ENCODE measurements at regions not wholly inside any gene's neighbourhood (a gene's known extent, or its start where the extent isn't known, plus 50 kb on each side); places are given as distances from the start of the nearest gene placed in this dataset.

DNA sequence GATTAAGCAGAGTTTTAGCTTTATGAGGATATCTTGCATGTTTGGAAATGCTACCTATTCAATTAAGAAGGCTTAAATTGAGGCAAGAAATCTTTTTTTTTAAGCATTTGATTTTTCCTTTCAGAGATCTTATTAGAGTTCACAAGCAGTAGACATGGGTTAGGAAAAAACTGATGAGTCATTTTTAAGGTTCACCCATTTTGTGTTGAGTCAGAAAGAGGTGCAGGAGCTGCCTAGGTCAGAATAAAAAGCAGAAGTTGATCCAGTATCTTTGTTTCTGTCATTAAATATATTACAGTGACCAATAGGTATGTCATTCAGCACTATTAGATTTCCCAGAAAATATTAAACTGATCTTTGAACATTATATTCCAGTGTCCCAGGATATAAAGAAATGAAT is 306.8 kb downstream of the LMBRD1 start:
- TF ChIP-seq, protein P1, sequence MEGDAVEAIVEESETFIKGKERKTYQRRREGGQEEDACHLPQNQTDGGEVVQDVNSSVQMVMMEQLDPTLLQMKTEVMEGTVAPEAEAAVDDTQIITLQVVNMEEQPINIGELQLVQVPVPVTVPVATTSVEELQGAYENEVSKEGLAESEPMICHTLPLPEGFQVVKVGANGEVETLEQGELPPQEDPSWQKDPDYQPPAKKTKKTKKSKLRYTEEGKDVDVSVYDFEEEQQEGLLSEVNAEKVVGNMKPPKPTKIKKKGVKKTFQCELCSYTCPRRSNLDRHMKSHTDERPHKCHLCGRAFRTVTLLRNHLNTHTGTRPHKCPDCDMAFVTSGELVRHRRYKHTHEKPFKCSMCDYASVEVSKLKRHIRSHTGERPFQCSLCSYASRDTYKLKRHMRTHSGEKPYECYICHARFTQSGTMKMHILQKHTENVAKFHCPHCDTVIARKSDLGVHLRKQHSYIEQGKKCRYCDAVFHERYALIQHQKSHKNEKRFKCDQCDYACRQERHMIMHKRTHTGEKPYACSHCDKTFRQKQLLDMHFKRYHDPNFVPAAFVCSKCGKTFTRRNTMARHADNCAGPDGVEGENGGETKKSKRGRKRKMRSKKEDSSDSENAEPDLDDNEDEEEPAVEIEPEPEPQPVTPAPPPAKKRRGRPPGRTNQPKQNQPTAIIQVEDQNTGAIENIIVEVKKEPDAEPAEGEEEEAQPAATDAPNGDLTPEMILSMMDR (IDR thresholded peaks at IDR 0.05): no peak
- intact Hi-C loops (cut with DNase I, micrococcal nuclease): no loop called here
- peaks cover 0 to 13% of the 10 kb centered on the region in 2 experiments for H3K9me3 ChIP-seq (ENCODE audit: control insufficient read depth in 1 of 2, insufficient read depth in 1 of 2, low read length in 2 of 2)
- H3K36me3 ChIP-seq (ENCODE audit: insufficient read depth, low read length): no peaks in the 10 kb centered on the region
- Mint-ChIP-seq H3K27me3 (no peaks in the 10 kb centered on the region), H3K9me3 (peaks cover 12% of the 10 kb centered on the region), H3K36me3 (ENCODE audit: low read depth) (no peaks in the 10 kb centered on the region), H3K27ac (no peak overlapping the region), H3K4me1 (ENCODE audit: low read depth) (no peaks in the 10 kb centered on the region), H3K4me3 (no peak overlapping the region)
- CTCF ChIA-PET: no interaction called here
- no peaks in the 10 kb centered on the region for H3K4me1 ChIP-seq (ENCODE audit: insufficient read depth, low read length)
- POLR2A ChIA-PET: no interaction called here
- H3K27me3 ChIP-seq (ENCODE audit: control insufficient read depth in 1 of 2, insufficient read depth in 2 of 2, low read length in 2 of 2): no peaks in the 10 kb centered on the region
- H3K27ac ChIP-seq (ENCODE audit: low read depth in 1 of 2, low read length in 2 of 2): no peak overlapping the region
- DNase-seq: no peak
- ATAC-seq (ENCODE audit: poor library complexity): no peak
- H3K4me3 ChIP-seq (ENCODE audit: low read length): no peak overlapping the region

DNA sequence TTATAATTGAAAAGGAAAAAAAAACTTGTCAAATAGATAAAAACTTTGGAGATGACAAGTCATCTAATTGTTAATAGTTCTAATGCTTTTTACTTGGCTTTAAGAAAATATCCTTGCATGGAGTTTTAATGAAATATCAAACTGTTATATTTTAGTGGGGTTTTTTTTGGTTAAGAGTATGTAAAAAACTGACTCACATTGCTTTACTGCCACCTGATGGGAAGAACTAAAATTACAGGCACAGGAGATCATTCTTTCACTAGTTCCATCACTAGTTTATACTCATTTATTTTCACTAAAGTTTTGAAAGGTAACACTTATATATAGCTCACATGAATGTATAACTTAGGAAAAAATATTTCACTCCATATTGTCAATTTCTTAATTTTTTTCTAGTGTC is 309.1 kb downstream of the LMBRD1 start:
- H3K9me3 ChIP-seq (ENCODE audit: control insufficient read depth in 1 of 2, insufficient read depth in 1 of 2, low read length in 2 of 2): peaks cover 0 to 9% of the 10 kb centered on the region in 2 experiments
- POLR2A ChIA-PET: no interaction called here
- H3K4me1 ChIP-seq (ENCODE audit: insufficient read depth, low read length): no peaks in the 10 kb centered on the region
- H3K36me3 ChIP-seq (ENCODE audit: insufficient read depth, low read length): no peaks in the 10 kb centered on the region
- no peak for DNase-seq
- CTCF ChIA-PET: no interaction called here
- no peak overlapping the region for H3K27ac ChIP-seq (ENCODE audit: low read depth in 1 of 2, low read length in 2 of 2)
- H3K4me3 ChIP-seq (ENCODE audit: low read length): no peak overlapping the region
- Mint-ChIP-seq H3K27me3 (no peaks in the 10 kb centered on the region), H3K4me3 (no peak overlapping the region), H3K4me1 (ENCODE audit: low read depth) (no peaks in the 10 kb centered on the region), H3K27ac (no peak overlapping the region), H3K9me3 (peaks cover 2% of the 10 kb centered on the region), H3K36me3 (ENCODE audit: low read depth) (no peaks in the 10 kb centered on the region)
- TF ChIP-seq, protein P1 (IDR thresholded peaks at IDR 0.05): no peak
- no peaks in the 10 kb centered on the region for H3K27me3 ChIP-seq (ENCODE audit: control insufficient read depth in 1 of 2, insufficient read depth in 2 of 2, low read length in 2 of 2)
- ATAC-seq (ENCODE audit: poor library complexity): no peak
- intact Hi-C loops (cut with DNase I, micrococcal nuclease): no loop called here

DNA sequence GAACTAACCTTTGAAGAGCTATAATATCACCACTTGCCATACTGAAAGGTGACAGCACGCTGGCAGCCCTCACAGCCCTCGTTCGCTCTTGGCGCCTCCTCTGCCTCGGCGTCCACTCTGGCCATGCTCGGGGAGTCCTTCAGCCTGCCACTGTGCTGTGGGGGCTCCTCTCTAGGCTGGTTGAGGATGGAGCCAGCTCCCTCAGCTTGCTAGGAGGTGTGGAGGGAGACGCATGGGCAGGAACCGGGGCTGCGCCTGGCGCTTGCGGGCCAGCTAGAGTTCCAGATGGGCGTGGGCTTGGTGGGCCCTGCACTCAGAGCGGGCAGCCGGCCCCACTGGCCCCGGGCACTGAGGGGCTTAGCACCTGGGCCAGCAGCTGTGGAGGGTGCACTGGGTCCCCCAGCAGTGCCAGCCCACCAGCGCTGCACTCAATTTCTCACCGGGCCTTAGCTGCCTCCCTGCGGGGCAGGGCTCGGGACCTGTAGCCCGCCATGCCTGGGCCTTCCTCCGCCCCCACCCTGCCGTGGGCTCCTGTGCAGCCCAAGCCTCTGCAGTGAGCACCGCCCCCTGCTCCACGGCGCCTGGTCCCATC is 329.7 kb downstream of the LMBRD1 start:
- TF ChIP-seq, protein P1 (IDR thresholded peaks at IDR 0.05): no peak
- ATAC-seq (ENCODE audit: poor library complexity): no peak
- Mint-ChIP-seq H3K4me3 (no peak overlapping the region), H3K9me3 (no peaks in the 10 kb centered on the region), H3K4me1 (ENCODE audit: low read depth) (no peaks in the 10 kb centered on the region), H3K27ac (no peak overlapping the region), H3K27me3 (no peaks in the 10 kb centered on the region), H3K36me3 (ENCODE audit: low read depth) (no peaks in the 10 kb centered on the region)
- Histone ChIP-seq H3K27ac (ENCODE audit: low read depth in 1 of 2, low read length in 2 of 2) (no peak overlapping the region), H3K4me1 (ENCODE audit: insufficient read depth, low read length) (no peaks in the 10 kb centered on the region), H3K36me3 (ENCODE audit: insufficient read depth, low read length) (no peaks in the 10 kb centered on the region), H3K27me3 (ENCODE audit: control insufficient read depth in 1 of 2, insufficient read depth in 2 of 2, low read length in 2 of 2) (no peaks in the 10 kb centered on the region), H3K4me3 (ENCODE audit: low read length) (no peak overlapping the region), H3K9me3 (ENCODE audit: control insufficient read depth in 1 of 2, insufficient read depth in 1 of 2, low read length in 2 of 2) (peaks cover 0 to 13% of the 10 kb centered on the region in 2 experiments)
- ChIA-PET POLR2A (no interaction called here), CTCF (interaction anchor here (1.8 kb wide), 1 partner anchor 11 kb away, joined by 4 read pairs; no protein-coding TSS in a partner anchor)
- no peak for DNase-seq
- intact Hi-C loops (cut with DNase I, micrococcal nuclease): no loop called here

Data from CD4-positive, alpha-beta T cell (primary cell).